ENCODE measurements at regions not wholly inside any gene's neighbourhood (a gene's known extent, or its start where the extent isn't known, plus 50 kb on each side); places are given as distances from the start of the nearest gene placed in this dataset.

DNA sequence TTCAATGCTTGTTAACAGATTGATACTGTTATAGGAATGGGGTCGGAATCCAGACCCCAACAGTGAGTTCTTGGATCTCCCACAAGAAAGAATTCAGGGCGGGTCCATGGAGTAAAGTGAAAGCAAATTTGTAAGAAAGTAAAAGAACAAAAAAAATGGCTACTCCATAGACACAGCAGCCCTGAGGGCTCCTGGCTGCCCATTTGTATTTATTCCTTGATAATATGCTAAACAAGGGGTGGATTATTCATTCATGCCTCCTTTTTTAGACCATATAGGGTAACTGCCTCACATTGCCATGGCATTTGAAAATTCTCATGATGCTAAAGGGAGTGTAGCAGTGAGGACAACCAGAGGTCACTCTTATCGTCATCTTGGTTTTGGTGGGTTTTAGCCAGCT is 717.2 kb upstream of the KCND2 start:
- Histone ChIP-seq H3K4me3 (no peak overlapping the region), H3K9me3 (ENCODE audit: low read depth) (no peaks in the 10 kb centered on the region), H3K27ac (no peak overlapping the region), H3K4me1 (ENCODE audit: low read depth) (no peaks in the 10 kb centered on the region), H3K36me3 (no peaks in the 10 kb centered on the region), H3K27me3 (no peaks in the 10 kb centered on the region)
- DNase-seq (ENCODE audit: low read depth in 1 of 2, low spot score in 1 of 2) = no peak
- TF ChIP-seq, protein P1, sequence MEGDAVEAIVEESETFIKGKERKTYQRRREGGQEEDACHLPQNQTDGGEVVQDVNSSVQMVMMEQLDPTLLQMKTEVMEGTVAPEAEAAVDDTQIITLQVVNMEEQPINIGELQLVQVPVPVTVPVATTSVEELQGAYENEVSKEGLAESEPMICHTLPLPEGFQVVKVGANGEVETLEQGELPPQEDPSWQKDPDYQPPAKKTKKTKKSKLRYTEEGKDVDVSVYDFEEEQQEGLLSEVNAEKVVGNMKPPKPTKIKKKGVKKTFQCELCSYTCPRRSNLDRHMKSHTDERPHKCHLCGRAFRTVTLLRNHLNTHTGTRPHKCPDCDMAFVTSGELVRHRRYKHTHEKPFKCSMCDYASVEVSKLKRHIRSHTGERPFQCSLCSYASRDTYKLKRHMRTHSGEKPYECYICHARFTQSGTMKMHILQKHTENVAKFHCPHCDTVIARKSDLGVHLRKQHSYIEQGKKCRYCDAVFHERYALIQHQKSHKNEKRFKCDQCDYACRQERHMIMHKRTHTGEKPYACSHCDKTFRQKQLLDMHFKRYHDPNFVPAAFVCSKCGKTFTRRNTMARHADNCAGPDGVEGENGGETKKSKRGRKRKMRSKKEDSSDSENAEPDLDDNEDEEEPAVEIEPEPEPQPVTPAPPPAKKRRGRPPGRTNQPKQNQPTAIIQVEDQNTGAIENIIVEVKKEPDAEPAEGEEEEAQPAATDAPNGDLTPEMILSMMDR (IDR thresholded peaks at IDR 0.05; ENCODE audit: low read depth, low read length) = no peak

DNA sequence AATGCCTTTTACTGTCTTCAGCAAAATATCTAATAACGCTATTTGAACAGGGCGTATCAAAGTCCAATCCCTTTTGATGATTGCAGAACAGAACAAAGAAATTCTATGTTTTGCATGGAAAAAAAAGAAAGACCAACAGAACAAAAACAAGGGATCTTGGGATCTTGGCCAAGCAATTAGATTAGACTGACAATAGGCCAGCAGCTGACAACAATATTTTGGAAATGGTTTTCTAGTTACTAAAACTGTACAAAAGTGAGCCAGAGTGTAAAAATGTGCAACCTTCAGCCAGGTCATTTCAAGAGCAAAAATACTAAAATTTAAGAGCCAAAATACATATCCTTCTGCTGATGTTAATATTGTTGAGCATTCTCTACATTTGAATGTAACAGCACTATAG is 716.5 kb upstream of the KCND2 start:
- TF ChIP-seq, protein P1 (IDR thresholded peaks at IDR 0.05; ENCODE audit: low read depth, low read length) = no peak
- Histone ChIP-seq H3K4me1 (ENCODE audit: low read depth) (no peaks in the 10 kb centered on the region), H3K36me3 (no peaks in the 10 kb centered on the region), H3K27ac (no peak overlapping the region), H3K4me3 (no peak overlapping the region), H3K9me3 (ENCODE audit: low read depth) (no peaks in the 10 kb centered on the region), H3K27me3 (no peaks in the 10 kb centered on the region)
- no peak for DNase-seq (ENCODE audit: low read depth in 1 of 2, low spot score in 1 of 2)

- no peaks in the 10 kb centered on the region for H3K36me3 ChIP-seq
- H3K9me3 ChIP-seq (ENCODE audit: low read depth) = no peaks in the 10 kb centered on the region
- no peak overlapping the region for H3K4me3 ChIP-seq
- H3K4me1 ChIP-seq (ENCODE audit: low read depth) = no peaks in the 10 kb centered on the region
- TF ChIP-seq, protein P1 (IDR thresholded peaks at IDR 0.05; ENCODE audit: low read depth, low read length) = no peak
- no peak for DNase-seq (ENCODE audit: low read depth in 1 of 2, low spot score in 1 of 2)
- no peak overlapping the region for H3K27ac ChIP-seq
- H3K27me3 ChIP-seq = no peaks in the 10 kb centered on the region
Observed at GRCh38 chr7:119561751-119562150, 711.2 kb upstream of the KCND2 start.

GRCh38 chr7:119562839-119563238 is 710.1 kb upstream of the KCND2 start:
- H3K4me1 ChIP-seq (ENCODE audit: low read depth) = no peaks in the 10 kb centered on the region
- TF ChIP-seq, protein P1 (IDR thresholded peaks at IDR 0.05; ENCODE audit: low read depth, low read length) = no peak
- no peaks in the 10 kb centered on the region for H3K9me3 ChIP-seq (ENCODE audit: low read depth)
- no peak overlapping the region for H3K4me3 ChIP-seq
- no peaks in the 10 kb centered on the region for H3K27me3 ChIP-seq
- H3K36me3 ChIP-seq = no peaks in the 10 kb centered on the region
- no peak overlapping the region for H3K27ac ChIP-seq
- no peak for DNase-seq (ENCODE audit: low read depth in 1 of 2, low spot score in 1 of 2)

GRCh38 chr7:119571666-119572065 is 701.3 kb upstream of the KCND2 start:
- TF ChIP-seq, protein P1 (IDR thresholded peaks at IDR 0.05; ENCODE audit: low read depth, low read length) = no peak
- no peaks in the 10 kb centered on the region for H3K36me3 ChIP-seq
- H3K4me3 ChIP-seq = no peak overlapping the region
- no peaks in the 10 kb centered on the region for H3K4me1 ChIP-seq (ENCODE audit: low read depth)
- no peaks in the 10 kb centered on the region for H3K27me3 ChIP-seq
- no peak for DNase-seq (ENCODE audit: low read depth in 1 of 2, low spot score in 1 of 2)
- no peaks in the 10 kb centered on the region for H3K9me3 ChIP-seq (ENCODE audit: low read depth)
- no peak overlapping the region for H3K27ac ChIP-seq

GRCh38 chr7:119572132-119572531 is 700.8 kb upstream of the KCND2 start:
- Histone ChIP-seq H3K4me3 (no peak overlapping the region), H3K9me3 (ENCODE audit: low read depth) (no peaks in the 10 kb centered on the region), H3K36me3 (no peaks in the 10 kb centered on the region), H3K27ac (no peak overlapping the region), H3K4me1 (ENCODE audit: low read depth) (no peaks in the 10 kb centered on the region), H3K27me3 (no peaks in the 10 kb centered on the region)
- DNase-seq (ENCODE audit: low read depth in 1 of 2, low spot score in 1 of 2) = no peak
- TF ChIP-seq, protein P1 (IDR thresholded peaks at IDR 0.05; ENCODE audit: low read depth, low read length) = no peak

Measured in cardiac muscle cell (in vitro differentiated cells and primary cell).